HG02885 (cell line): ENCODE measurements at regions not wholly inside any gene's neighbourhood (a gene's known extent, or its start where the extent isn't known, plus 50 kb on each side); places are given as distances from the start of the nearest gene placed in this dataset.

Source experiments
- ATAC-seq: cut with Tn5 transposase; IDR thresholded peaks from one replicate; pipeline ENCODE4 v1.9.1; 2021; ENCODE audit warnings: mild to moderate bottlenecking; ENCODE audit not compliant: unreplicated experiment, poor library complexity

DNA sequence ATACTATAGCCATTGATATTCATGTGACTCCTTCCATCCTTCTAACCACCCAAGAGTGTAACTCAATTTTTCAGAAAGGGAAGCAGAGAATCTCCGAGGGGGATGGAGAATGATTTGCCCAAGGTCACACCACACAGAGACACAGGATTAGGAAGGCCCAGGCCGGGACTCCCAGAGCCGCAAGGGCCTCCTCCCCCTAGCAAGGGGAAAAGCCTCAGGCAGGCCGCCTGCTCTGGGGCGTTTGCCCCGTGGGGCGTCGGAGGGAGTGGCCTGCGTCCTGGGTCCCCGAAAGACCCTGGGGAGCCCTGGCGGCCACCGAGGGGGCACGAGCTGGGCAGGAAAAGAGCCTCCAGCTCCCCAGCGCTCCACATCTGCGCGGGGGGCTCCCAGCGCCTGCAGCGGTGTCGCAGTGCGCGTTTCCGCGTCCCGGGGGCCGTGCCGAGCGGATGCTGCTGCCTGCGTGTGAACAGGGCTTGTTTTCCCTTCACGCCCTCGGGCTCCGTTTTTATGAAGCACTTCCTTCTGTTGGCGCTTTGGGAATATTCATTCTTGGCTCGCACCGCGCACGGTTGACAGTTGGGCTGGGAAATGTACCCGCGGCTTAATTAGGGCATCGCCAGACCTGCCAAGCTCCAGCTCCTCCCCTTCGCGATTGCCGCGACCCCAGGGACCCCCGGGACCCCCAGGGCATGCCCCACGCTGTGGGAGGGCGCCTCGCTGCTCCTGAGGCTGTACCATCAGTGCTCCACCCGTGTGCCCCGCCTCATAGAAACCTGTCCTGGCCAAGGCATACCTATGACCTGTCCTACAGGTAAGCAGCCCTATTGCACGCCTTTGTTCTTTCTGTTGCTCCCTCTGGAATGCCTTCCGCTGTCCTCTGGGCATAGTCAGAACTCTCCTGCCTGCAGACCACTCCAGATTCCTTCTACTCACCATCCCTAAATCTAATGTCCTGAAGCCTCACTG, 158.9 kb upstream of the GLI2 start:
- no peak for ATAC-seq

DNA sequence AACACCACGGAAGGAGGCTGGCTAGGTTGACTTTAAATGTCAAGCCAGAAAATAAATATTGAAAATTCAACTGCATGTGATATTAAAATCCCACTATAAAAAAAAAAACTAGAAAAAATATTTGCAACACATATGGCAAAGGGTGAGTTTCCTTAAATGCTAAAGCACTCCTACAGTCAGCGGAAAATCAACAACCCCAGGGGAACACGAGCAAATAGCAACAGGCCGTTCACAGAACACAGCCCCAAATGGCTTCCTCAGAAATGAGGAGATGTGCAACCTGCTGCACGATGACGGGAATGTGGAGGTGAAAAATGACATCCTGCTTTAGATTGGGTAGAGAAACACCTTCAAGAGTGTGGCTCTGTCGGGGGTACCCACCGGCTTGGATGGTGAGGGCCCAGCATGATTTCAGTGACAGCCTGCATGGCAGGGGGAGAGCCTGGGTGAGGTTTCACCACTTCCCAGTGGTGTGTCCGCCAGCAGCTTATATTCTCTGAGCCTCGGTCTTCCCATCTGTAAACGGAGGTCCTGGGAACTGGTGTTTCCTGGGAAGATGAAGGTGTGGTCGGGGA, 157.9 kb upstream of the GLI2 start:
- ATAC-seq, result no peak

DNA sequence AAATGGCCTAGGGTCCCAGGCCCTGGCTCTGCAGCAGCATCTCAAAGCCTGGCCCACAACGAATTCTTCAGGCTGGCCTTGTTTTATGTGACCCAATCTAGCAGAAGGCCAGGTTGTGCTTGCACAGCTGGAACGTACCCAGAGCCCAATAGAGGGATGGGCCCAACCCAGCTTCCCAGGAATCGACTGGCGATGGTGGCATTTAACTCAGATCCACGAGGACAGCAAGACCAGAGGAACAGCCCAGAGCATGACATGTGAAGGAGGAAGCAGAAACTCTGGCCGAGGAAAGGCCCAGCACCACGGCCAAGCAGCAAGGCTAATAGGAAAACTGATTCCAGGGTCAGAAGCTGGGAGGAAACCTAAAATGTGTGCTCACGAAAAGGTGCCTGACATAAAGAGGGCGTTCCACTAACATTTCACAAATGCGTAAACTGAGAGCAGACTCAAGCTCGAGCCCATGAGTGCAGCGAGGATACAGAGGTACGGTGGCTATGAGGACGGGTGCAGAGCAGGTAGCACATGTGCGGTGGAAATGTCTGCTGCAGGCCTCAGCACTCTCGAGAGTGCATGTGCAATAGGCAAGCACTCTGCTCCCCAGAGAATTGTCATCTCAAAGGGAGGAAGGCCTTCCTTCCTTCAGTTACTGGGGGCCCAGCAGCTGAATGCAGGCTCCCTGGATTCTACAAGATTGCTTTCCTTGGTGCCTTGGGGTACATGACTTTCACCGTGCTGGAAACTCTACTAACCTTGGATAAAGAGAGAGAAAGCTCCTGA, 156.9 kb upstream of the GLI2 start:
- no peak for ATAC-seq

DNA sequence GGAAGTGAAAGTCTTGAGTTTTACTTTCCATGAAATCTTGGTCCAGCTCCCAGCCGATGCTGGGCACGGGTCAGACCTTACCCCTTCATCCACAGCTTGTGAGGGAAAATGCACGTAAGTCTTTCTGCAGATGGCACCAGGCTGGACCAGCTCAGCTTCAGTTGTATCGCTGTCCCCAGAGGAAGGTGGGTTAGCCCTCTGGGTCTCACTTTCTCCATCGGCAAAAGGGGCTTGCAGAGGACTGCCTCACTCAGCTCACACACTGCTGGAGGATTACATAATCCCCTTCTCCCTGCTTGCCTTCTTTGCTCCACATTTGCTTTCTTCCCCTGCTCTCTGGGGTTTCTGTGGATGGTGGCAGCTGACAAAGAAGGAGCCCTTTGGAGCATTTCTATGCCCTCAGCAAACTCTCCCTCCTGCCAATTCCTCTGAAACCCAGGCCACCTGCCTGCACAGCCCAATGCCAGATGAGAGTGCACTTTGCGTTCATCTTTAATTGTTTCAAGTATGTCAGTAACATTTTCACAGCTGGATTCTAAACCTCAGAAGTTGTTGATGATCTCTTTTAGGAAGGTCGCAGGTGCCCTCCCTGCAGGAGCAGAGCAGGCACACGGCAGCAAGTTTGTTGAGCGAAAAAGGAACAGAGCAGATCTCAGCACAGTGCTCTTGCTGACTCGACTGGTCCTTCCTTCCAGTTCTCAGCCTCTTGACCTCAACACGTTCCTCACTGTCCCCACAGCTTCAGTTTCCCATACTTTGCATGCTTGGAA, 155.6 kb upstream of the GLI2 start:
- no peak for ATAC-seq

DNA sequence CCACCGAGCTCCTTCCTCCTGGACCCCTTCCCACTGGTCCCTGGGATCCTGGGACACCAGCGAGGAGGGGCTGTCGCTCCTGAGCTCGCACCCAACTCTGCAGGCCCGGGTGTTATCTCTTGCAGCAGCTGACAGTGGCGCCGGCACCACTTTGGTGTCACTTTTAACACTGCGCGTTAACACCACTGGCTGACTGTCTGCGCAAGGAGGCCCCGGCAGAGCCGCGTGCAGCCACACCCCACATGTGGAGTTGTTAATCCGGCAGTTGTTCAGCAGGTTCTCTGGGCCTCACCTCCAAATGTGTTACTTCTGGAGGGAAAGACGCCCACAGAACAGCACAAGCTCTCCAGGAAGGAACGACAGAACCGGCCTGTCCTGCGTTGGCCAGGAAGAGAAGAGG, 155.0 kb upstream of the GLI2 start:
- ATAC-seq, result no peak

DNA sequence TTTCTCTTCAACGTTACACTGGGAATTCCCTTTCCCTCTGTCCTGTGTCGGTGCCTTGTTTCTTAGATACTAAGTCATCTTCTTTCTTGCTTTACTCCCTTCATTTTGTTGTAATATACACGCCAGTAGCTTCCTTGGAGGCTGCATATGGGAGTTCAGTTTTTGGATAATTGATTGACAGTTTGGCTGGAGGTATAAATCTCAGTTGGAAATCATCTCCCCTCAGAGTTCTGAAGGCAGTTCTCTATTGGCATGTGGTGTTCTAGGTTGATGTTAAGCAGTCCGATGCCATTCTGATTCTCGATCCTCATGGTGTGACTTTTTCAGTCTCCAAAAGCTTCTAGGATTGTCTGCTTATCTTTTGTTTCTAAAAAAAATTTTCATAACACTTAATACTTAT, 152.5 kb upstream of the GLI2 start:
- no peak for ATAC-seq

DNA sequence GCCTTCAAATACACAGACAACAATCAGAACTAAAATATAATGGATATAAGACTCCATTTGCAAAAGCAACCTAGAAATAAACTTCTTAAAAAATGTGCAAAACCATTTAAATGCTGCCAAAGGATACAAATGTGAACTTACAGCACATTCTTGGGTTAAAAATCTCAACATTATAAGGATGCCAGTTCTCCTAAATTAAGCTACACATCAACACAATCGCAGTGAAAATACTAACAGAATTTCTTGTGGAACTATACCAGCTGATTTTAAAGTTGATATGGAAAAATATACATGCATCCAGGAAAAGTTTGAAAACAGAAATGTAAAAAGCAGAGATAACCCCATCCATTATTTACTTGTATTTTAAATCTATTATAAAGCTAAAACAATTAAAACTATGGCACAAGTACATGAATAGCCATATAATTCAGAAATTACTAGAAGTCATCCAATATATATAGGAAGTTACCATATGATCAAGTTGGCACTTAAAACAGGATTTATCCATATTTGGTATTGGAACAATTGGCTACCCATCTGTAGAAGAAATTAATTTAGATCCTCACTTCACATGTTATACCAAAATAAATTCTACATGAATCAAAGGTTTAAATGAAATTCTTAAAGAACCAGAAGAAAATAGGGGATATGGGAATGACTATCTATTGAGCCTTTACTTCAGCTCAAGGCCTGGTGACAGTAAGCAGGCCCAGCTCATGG, 151.7 kb upstream of the GLI2 start:
- ATAC-seq, result no peak

DNA sequence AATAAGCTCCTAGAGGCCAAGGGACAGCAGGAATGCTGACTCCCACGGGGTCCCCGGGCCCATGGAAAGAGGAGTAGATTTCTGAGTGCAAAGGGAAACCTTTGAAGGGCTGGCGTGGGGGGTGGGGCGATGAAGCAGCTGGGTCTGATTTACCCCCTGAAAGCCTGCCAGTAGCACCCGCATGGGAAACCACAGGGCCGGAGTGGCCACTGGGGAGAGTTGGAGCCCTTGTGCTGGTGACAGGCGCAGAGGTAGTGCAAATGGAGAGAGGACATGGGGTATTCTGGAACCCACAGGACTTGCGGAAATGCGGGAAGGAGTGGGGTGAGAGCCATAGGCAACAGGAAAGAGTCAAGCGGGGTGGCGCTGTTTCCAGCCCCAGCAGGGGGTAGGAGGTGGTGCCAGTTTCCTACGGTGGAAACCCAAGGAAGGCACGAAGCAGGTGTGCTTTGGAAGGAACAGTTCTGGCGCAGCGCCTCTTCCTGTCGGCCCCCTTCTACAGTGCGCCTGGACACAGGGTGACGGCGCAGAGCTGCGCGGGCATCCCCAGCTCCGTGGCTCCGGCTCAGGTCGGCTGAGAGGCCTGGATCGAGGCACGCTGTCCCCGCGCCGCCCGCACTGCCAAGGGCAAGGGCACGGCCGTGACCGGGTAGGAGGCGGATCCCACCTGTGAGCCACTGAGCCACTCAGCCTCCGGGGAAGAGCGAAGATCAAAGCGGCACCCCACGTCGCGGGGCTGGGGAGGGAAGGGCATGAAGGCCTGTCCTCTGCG, 149.0 kb upstream of the GLI2 start:
- ATAC-seq, result no peak

DNA sequence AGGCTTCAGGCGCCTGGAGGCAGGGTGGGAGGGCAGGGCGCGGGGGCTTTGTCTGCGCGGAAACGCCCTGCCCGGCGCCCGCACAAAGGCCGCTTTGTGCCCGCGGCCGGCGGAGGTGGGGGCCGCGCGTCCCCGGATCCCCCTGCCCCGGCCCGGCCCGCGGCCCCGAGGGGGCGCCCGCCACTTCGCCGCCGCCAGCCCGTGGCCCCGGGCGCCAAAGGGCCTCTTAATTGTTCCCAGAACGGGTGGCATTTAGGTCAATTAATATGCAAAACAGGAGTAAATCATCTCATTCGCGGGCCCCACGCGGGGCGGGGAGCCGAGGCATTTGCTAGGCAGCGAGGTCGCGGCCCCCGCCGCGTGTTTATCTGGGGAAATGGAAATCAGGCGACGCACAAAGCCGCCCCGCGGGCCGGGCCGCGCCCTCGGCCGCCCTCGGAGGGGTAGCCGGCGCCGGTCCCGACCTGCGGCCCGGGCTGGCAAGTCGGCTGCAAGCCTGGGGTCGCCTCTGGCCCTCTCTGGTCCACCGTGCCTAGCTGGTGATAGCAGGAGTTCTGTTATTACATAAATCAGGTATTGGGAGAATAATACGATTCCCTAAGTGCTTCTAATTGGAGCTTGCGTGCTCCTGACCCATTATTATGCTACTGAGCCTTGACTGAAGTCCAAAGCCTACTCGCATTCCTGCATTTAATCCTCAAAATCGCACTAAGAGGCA, 148.2 kb upstream of the GLI2 start:
- no peak for ATAC-seq

DNA sequence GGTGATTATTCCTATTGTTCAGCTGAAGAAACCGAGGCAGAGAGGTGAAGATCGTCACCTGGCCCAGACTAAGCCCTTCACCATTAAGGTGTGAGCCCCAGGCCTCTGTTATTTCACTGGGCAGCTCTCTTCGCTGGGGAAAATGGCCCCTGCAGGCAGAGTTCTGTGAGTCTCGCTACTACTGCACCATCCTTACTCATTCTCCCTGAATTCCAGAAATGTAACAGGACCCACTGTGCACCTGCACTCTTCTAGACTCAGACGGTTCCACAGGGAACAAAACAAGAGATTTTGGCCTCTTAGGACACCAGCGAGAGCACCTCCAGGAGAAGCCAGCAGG, 147.7 kb upstream of the GLI2 start:
- no peak for ATAC-seq

DNA sequence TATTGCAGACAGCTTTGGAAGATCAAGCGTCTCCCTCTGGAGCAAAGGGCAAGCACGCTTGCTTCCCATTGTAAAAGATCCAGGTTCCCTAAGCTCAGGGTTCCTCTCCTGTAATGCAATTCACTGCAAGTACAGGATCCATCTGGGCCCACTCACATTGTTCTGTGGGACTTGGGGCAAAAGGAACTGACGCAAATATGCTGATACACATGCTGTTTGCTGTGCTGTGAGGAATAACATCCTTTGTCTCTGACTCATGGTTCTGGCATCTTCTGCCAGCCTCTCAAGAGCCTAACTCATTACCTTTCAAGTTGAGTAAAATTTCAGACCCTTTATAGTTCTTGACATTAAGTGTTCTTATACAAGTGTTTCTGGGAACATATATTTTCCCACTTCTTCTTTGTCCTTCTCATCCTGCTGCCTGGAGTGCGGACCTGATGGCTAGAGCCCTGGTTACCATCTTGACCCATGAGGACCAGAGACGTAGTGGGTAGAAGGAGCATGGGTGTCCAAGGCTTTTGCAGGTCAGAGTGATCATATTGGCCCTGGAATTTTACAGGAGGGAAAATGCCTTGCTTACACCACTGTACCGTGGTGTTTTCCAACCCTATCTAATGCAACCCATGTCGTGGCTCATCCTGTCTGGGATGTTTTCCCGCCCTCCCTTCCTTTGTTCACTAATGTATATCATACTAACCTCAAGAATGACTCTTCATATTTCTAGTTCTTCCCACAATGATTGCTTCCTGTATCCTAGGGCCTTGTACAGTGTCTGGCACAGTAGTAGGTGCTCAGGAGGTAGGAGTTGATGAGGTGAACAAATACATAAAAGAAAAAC, 145.7 kb upstream of the GLI2 start:
- ATAC-seq, result no peak

DNA sequence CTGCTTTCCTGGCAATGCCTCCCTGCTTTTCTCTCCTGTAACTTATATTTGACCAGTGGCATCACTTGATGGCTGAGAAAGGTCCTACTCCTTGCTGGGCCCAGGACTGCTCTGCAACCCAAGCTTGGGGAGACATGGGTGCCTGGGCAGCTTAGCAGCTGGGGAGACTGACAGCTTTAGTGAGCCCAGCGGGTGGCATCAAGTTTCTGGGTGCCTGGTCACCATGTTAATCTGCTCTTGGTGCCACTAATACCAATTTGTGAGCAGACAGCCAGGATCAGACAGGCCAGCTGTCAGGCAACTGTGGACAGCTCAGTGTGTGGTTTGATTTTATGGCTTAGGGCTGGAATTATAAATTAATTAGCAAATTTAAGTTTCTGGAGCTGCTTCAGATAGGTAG, 144.8 kb upstream of the GLI2 start:
- no peak for ATAC-seq

DNA sequence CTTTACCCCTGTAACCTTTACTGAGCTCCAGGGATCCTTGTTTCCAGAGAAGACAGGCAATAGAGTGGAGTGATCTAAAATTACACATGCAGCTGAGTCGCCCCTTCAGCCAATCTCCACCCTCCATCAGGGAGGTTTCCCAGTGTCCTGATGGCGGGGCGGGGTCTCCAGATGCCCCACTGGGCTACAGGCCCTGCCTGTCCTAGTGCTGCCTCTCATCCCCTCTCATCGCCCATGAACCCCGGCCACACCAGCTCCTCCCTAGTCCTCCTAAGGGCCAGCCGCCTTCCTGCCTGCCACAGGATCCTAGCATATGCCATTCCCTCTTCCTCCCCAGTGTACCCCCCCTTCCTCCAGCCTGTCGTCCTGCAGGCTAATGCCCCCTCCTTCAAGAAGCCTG, 144.1 kb upstream of the GLI2 start:
- ATAC-seq, result no peak

DNA sequence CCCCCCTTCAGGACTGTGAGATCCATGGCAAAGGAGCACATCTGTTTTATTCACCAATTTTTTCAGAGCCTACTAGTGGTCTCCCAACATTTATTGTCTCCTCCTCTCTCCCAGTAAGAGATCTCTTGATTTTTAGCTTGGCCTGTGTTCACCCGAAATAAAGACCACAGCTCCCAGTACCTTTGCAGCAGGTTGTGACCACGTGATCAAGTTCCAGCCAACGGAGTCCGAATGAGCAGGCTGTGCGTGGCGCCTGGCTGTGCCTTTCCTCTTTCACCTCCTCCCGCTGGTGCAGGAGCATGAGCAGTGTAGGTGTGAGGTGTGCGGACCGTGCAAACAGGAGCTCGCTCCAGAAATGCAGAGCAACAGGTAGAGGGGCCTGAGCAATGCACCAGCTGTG, 143.6 kb upstream of the GLI2 start:
- ATAC-seq, result no peak

DNA sequence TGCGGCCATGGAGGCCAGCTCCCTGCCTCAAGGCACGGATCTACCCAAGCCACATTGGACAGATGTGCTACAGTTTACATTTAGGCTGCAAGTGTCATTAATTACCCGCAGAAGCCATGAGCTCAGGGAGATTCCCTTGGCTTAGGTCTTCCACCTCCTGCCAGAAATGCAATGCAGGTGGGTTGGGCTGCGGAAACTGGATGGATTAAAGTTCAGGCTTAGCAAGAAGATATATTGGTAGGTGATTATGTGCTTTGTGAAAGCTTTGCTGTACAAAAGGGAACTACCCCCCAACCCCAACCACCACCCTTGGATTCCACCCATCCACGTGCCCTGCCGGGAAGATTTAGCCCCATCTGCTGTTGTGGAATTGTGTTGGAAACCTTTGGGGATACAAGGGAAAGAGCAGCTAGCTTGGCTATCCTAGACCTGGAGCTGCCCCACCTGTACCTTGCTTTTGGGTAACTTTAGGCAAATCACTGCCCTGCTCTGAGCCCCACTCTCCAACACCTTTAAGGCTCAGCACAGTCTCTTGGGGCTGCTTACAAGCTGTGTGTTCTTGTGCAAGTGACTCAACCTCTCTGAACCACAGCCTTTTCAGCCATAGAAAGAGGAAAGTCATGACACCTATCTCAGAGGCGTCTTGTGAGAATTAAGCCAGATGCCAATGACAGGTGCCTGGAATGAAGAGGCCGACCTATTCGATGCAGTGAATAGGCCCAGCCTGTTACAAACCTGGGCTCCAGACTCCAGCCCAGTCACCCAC, 141.6 kb upstream of the GLI2 start:
- no peak for ATAC-seq

DNA sequence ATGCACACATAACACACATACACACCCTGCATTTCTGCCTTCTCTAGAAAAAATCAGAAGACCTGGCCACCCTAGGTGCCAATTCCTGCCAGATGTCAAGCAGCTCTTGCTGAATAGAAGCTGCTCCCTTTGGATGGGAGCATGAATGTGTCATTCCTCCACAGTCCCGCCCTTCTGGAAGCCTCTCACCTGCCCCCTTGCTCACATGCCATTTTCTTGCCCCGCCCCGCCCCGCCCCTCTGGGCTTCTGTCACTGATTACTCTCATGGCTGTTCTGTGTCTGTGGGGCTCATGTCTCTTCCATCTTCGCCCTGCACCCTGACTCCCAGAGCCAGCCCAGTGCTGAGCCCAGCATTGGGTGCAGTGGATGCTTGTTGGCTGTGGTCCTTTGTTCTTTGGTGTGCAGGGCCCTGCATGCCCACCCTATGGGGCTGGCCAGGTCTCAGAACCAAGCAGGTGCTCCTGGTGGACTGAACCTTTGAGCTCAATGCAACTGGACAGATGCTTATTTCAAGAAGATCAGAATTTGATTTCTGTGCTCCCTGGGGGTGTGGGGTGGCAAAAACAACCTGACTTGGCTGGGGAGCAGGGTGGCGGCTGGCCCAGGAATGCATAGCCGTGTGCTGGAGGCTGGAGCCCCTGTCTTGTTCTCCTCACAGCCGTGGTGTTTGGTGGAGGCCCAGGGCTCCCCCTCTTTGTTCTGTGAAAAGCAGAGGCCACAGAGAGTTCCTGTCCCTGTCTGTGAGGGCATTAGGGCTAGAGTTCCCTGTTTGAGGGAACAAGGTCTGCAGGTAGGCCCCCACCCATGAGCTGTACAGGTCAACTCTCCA, 140.6 kb upstream of the GLI2 start:
- no peak for ATAC-seq
